GM12872 (cell line): ENCODE measurements at regions not wholly inside any gene's neighbourhood (a gene's known extent, or its start where the extent isn't known, plus 50 kb on each side); places are given as distances from the start of the nearest gene placed in this dataset.
A peak's percentile ranks its signal among the peaks of the same experiment; 100 is the strongest.

Experiments used
- CTCF ChIP-seq: IDR thresholded peaks from 3 replicates; pipeline ENCODE4 v1.5.1; 2011; ENCODE audit warnings: low read depth, mild to moderate bottlenecking, low read length, moderate library complexity; ENCODE audit not compliant: insufficient read depth

GRCh38 chr1:24256687-24257086, 62.5 kb upstream of the GRHL3 start:
- no peak for TF ChIP-seq CTCF

- no peak for TF ChIP-seq CTCF
Measured at GRCh38 chr1:24255226-24255625, 63.9 kb upstream of the GRHL3 start.

GRCh38 chr1:24254783-24255182, 64.4 kb upstream of the GRHL3 start:
- TF ChIP-seq CTCF: no peak

- TF ChIP-seq CTCF: peak; percentile 42
Measured at GRCh38 chr1:24253571-24253970, 65.6 kb upstream of the GRHL3 start.

- no peak for TF ChIP-seq CTCF
Measured at GRCh38 chr1:24252185-24252780, 65.2 kb upstream of the IFNLR1 start.

GRCh38 chr1:24251501-24251900, 64.4 kb upstream of the IFNLR1 start:
- no peak for TF ChIP-seq CTCF

GRCh38 chr1:24250791-24251190, 63.7 kb upstream of the IFNLR1 start:
- no peak for TF ChIP-seq CTCF
